Activated CD8-positive, alpha-beta memory T cell treated with anti-CD3 and anti-CD28 coated beads, Interleukin-2, amount 50 U/mL, for 24 hours (primary cell): ENCODE measurements at regions not wholly inside any gene's neighbourhood (a gene's known extent, or its start where the extent isn't known, plus 50 kb on each side); places are given as distances from the start of the nearest gene placed in this dataset.

ENCODE experiments used
- DNase-seq: peaks from one replicate; pipeline ENCODE4 v3.0.0-alpha.2; 2020; ENCODE audit errors: extremely low read depth

- no peak for DNase-seq
These were observed 1172.1 kb upstream of the RAG2 start for GRCh38 chr11:37770145-37770544.

GRCh38 chr11:37762079-37762478 is 1164.0 kb upstream of the RAG2 start:
- DNase-seq = no peak

- no peak for DNase-seq
These were observed 1157.5 kb upstream of the RAG2 start for GRCh38 chr11:37755521-37755920.

DNA sequence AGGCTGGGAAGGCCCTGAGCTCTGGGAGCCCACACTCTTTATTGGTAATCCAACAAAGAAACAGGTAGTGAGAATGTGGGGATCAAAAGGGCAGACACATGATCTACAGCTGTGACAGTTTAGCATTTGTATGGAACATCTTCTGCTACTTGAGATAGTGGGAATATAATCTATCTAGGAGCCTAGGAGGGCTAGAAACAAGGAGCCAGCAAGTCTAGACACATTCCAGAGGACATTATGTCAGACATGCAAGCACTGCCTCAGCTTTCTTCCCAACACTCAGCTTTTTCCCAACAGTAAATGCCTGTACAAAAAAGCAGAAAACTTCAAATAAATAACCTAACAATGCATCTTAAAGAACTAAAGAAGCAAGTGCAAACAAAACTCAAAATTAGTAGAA is 1150.6 kb upstream of the RAG2 start:
- no peak for DNase-seq

DNA sequence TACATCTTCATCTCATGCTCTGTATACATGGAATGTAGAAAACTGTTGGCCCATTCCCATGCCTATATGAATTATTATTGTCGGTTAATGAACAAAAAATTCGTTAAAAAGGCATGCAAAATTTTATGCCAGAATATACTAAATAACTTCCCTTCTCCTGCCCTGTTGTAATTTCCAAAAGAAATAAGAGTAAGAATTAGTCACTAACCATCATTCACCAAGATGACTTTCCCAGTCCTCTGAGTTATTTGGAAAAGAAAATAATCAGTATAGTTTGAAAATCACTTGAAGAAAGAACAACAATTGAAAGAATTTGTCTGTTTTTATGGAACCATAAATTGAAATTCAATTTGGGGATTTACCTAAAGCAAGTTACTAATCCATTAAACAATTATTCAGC is 1149.1 kb upstream of the RAG2 start:
- no peak for DNase-seq

GRCh38 chr11:37727371-37727770 is 1129.3 kb upstream of the RAG2 start:
- DNase-seq = no peak

DNA sequence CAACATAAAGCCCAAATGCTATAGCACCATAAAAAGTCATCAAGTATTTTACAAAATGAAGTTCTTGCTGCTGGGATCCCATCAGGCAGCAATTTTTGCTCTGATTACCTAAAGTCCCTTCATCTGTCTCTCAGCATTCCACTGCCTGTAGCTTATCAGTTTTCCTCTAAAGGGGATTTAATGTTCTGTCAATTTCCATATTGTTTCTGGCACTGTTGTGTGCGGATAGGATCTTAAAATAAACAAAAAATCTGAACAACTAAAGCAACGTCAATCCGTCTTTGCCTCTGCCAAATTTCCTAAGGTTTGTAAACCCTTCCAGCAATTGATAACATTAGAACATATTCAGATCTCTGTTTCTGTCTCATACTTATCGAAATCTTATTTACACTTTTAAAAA is 1126.3 kb upstream of the RAG2 start:
- DNase-seq = no peak

- DNase-seq = no peak
These were observed 1123.4 kb upstream of the RAG2 start for GRCh38 chr11:37721485-37721884.

DNA sequence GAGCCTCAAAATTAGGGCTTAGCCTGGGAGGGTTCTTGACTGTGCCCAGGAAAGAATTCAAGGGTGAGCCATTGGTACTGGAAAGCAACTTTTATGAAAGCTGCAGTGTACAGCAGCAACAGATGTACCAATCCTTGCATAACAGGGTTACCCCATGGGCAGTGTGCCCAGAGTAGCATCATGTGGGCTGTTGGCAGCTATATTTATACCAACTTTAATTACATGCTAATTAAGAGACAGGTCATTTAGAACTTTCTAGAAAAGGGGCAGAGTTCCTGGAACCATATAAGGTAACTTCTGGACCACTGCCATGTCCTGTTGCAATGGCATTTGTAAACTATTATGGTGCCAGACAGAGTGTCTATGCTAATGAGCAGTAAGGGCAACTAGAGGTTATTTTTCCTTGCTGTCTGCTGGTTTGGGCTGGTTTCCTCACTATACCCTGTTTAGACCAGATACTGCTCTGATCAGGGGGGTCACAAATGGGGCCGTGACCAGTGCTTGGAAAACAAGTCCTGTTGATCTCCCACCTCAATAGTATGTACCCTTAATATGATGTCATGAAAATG is 1120.5 kb upstream of the RAG2 start:
- no peak for DNase-seq

DNA sequence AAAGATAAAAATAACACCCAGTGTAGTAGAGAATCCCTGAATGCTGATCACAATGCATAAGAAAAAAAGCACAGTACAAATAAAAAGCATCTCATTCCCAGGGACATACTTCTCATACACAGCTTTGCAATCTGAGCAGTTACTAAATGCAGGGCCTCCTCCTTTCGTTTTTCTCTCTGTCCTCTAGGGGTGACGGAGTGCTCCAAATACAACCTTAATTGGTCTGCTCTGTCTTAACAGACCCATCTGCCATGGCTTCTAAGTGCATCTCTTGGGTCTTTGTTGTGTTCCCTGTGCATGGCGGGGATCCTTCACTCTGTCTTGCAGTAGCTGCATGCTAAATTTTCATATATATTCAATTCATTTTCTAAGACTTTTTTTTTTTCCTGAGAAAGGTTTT is 1114.2 kb upstream of the RAG2 start:
- no peak for DNase-seq

GRCh38 chr11:37710031-37710430 is 1112.0 kb upstream of the RAG2 start:
- DNase-seq = no peak

DNA sequence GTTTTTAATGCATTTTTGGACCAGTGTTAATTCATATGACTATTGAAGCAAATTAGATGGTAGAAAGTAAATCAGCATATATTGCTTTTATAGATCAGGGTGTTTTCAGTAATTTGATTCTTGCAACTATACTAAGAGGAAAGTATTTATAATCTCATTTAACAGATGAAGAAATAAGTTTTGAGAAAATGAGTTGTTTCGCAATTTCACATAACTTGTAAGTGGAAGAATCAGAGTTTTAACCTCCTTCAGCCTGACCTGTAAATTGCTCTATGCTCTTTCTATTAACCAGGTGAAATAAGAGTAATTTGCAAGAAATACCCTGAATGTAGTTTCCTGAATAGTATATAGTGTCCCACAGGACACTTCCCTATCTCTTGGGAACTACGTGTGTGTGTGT is 1106.8 kb upstream of the RAG2 start:
- no peak for DNase-seq

- no peak for DNase-seq
These were observed 1101.6 kb upstream of the RAG2 start for GRCh38 chr11:37699644-37700043.

DNA sequence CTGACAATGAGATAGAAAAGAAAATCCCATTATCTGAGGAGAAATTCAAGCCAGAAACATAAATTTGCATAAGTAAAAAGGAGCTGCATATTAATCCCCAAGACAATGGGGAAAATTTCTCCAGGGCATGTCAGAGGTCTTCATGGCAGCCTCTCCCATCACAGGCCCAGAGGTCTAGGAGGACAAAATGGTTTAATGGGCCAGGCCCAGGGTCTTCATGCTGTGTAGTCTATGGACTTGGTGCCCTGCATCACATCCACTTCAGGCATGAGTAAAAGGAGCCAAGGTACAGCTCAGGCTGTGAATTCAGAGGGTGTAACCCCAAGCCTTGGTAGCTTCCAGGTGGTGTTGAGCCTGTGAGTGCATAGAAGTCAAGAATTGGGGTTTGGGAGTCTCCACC is 1097.2 kb upstream of the RAG2 start:
- DNase-seq = no peak

- DNase-seq = no peak
These were observed 1091.9 kb upstream of the RAG2 start for GRCh38 chr11:37689951-37690350.

GRCh38 chr11:37688456-37688855 is 1090.4 kb upstream of the RAG2 start:
- no peak for DNase-seq

DNA sequence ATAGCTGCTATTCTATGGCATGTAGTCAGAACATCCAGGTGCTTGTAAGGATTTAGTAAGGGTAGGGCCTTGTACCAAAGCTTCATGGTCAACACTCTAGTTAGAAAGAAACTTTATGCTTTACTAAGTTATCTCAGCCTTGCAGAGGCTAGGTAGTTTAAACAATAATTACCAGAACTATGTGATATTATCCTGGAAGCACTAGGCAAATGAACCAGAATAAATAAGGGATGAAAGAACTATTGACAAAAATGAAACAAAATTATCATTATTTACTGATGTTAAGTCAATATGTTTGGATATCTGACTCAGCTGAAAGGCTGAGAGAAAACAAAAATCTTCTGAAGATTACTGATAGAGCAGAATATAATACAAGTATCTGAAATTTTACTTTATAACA is 1089.1 kb upstream of the RAG2 start:
- DNase-seq = no peak

- no peak for DNase-seq
These were observed 1073.3 kb upstream of the RAG2 start for GRCh38 chr11:37671321-37671720.

- no peak for DNase-seq
These were observed 1068.9 kb upstream of the RAG2 start for GRCh38 chr11:37666960-37667359.

- no peak for DNase-seq
These were observed 1059.6 kb upstream of the RAG2 start for GRCh38 chr11:37657645-37658044.

GRCh38 chr11:37647767-37648166 is 1049.7 kb upstream of the RAG2 start:
- no peak for DNase-seq

DNA sequence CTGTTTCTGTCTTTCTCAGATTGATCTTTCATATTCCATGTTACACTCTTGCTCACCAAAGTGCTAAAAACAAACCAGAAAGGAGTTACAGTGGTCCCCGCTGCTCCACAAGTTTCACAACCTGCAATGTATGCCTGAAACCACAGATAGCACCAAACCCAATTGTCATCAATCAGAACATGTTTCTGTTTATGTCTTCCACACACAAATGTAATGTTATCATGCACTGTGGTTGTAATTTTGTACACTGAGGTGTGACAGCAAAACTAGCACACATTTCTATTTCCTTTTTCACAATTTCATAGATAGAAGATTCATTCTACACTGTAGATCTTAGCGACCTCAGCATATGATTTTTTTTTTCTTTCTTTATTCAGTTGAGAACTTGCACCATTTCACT is 1045.9 kb upstream of the RAG2 start:
- DNase-seq = no peak

DNA sequence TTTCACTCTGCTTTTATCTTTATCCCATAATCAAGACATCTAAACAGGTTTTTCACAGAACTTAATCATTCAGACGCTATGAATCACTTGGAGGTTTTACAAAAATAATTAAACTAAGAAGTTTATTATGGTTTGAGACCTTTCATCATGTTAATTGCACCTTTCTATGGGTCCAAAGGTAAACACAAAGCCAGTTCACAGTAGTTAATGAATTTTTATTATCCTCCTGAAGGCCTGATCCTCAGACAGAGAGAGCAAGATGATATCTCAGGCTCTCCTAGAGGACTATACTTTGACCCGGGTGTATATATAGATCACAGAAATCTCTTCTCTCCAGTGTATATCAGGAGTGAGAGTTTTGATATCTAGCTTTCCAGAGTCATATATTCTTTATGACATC is 1044.3 kb upstream of the RAG2 start:
- no peak for DNase-seq

DNA sequence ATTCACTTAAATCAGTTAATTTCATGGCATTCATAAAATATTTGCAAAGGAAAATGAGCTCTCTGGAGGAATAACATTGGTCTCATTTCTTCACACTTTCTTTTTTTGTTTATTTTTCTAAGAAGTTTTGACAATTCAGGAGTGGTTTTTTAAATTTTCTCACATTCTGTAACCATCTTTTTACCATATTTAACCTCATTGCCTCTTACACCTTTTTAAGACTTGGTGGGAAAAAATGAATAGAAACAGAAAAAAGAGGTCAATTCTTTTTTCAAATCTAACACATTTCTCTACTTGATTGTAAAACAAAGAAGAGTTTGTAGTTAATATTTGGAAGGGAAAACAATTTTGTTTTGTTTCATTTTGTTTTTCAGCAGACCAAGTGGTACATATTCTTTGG is 1034.7 kb upstream of the RAG2 start:
- DNase-seq = no peak

DNA sequence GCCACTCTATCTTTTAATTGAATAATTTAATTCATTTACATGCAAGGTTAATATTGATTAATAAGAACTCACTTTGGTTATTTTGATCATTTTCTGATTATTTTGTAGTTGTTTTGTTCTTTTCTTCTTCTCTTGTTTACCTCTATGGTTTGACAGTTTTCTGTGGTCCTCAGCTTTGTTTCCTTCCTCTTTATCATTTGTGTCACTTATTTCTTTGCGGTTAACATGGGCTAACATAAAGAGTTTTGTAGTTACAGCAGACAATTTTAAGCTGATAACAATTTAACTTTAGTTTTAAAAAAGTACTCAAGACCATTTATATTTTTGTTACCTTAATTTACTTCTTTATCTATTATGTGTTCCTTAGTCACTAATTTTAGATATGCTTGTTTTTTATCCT is 1032.8 kb upstream of the RAG2 start:
- no peak for DNase-seq
